Tongue (tissue), 2 donors: ENCODE measurements at regions not wholly inside any gene's neighbourhood (a gene's known extent, or its start where the extent isn't known, plus 50 kb on each side); places are given as distances from the start of the nearest gene placed in this dataset. TPM values are rescaled to one million over a fixed set of nuclear protein-coding genes. Genes with fewer than 3 reads are reported as not detected.
"Not testable (repeated sequence)": the region's sequence is repeated elsewhere in the genome, so short reads cannot be mapped to it uniquely, and the experiment has no call there.

Source experiments
- DNase-seq: peaks from one replicate; pipeline ENCODE4 v3.0.0-alpha.2; 2015
- small RNA-seq: library from RNA; depleted of rRNA; stranded (forward); fragments of <200 nt; gene quantifications from one replicate; pipeline ENCODE3, GENCODE V24; 2014; ENCODE audit warnings: low replicate concordance

DNA sequence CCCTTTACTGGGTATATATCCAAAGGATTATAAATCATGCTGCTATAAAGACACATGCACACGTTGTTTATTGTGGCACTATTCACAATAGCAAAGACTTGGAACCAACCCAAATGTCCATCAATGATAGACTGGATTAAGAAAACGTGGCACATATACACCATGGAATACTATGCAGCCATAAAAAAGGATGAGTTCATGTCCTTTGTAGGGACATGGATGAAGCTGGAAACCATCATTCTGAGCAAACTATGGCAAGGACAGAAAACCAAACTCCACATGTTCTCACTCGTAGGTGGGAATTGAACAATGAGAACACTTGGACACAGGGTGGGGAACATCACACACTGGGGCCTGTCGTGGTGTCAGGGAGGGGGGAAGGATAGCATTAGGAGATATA is 59.2 kb downstream of the CXorf49B start:
- DNase-seq: not testable (repeated sequence)

DNA sequence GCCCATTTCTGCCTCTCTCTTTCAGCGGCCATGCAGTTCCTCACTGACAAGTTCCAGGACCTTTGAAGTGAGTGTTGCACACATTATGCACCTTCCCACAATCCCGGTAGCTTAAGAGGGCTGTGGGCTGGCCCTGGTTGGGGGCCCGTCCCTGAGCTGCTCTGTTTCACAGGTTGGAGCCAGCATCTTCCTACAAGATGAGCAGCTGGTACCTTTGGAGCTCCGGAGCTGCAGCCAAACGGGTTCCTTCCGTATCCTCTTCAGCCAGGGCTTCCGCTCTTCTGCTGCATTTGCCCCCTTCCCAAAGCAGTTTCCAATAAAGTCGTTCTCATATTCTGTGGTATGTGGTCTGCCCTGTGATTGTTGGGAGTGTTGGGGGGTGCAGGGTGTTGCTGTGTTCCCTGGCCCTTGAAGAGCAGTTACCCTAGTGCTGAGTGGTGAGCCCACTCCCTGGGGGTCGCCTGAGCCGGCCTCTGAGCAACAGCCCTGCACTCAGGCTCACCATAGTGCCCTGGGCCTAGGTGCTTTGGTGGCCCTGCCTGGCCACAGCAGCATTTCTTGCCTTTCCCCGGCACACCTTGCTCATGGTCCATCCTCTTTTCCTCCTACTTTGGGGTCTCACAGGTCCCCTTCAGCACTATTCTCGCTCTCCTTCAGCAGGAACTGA is 60.4 kb downstream of the CXorf49B start:
- no peak for DNase-seq

DNA sequence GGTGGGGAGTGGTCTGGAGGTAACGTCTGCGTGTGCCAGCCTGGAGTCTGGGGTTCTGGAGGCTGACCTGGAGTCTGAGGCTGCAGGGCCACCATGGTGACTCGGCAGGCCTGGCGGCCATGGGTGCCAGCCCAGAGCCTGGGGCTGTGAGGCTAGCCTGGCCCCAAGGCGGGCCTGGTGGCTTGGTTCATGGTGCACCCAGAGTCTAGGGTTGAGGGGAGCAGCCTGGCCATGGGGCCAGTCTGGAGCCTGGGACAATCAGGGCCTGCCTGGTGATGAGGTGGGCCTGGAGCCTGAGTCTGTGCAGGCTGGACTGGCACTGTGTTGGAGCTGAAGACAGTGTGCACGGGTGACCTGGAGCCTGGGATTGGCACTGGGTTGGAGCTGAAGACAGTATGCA is 64.9 kb downstream of the CXorf49B start:
- no peak for DNase-seq

DNA sequence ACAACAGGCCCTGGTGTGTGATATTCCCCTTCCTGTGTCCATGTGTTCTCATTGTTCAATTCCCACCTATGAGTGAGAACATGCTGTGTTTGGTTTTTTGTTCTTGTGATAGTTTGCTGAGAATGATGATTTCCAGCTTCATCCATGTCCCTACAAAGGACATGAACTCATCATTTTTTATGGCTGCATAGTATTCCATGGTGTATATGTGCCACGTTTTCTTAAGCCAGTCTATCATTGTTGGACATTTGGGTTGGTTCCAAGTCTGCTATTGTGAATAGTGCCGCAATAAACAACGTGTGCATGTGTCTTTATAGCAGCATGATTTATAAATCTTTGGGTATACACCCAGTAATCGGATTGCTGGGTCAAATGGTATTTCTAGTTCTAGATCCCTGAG is 72.6 kb upstream of the NHSL2 start:
- not testable (repeated sequence) for DNase-seq

DNA sequence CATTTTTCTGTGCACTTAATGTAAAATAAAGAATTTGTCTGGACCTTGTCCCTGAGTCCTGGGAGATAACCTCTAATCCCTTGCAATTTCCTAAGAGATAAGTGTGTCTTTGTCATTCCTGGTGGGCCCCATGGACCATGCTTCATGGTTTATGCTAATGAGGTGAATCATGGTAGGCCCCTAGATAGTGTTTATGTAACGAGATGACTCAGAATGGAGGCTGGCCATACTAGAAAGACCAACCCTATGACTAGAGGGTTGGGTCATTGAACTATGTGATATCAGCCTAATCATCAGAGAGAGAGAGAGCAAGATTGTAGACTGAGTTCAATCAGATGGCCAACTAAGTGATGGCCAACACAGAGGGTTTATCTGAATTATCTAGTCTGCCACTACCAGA is 64.2 kb upstream of the NHSL2 start:
- no peak for DNase-seq

DNA sequence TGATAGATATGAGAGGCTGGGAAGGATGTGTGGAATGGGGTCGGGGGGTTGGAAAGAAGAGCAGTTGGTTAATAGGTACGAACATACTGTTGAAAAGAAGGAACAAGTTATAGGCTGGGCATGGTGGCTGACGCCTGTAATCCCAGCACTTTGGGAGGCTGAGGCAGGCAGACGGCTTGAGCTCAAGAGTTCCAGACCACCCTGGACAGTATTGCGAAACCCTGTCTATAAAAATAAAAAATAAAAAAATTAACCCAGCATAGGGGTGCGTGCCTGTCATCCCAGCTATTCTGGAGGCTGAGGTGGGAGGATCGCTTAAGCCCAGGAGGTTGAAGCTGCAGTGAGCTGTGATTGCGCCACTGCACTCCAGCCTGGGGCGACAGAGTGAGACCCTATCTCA is 58.5 kb upstream of the NHSL2 start:
- DNase-seq: no peak

DNA sequence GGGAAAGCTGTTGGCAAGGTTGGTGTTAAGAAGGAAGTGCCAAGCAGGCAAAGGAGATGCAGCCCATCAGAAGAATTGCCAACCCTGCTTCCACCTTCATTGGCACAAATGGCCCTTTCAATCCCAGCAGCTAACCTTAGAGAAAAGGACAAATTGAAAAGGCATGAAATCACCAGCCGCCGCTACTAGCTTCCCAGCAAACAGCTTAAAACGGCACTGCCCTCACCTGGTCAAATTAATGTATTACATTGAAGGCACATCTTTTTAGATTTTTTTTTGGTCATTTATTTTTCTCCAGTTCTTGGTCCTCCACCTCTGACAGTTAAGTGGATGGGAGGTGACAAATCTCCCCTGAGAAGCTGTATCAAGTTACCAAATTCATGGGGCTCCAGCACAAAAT is 51.0 kb upstream of the NHSL2 start:
- peak; percentile 58 for DNase-seq

Small RNA genes in the stretch of these regions (small RNA-seq; reads per million reads assigned to genes)
- gene BX276092.3: not detected
